H9 (cell line): ENCODE measurements at regions not wholly inside any gene's neighbourhood (a gene's known extent, or its start where the extent isn't known, plus 50 kb on each side); places are given as distances from the start of the nearest gene placed in this dataset.

Source experiments
- DNase-seq: peaks from one replicate; pipeline ENCODE4 v3.0.0-alpha.2; 2017
- H2AFZ ChIP-seq: one replicate; pipeline ENCODE4 v1.6.1; 2013; ENCODE audit warnings: mild to moderate bottlenecking, low read length, control low read depth, moderate library complexity
- H2AK5ac ChIP-seq: 2 replicates; pipeline ENCODE4 v1.6.1; 2013; ENCODE audit warnings: low read length, control low read depth, mixed read lengths; ENCODE audit not compliant: insufficient read length
- H2BK120ac ChIP-seq: one replicate; pipeline ENCODE4 v1.6.1; 2013; ENCODE audit warnings: low read depth, mild to moderate bottlenecking, low read length, control low read depth, inconsistent platforms; ENCODE audit not compliant: poor library complexity, severe bottlenecking
- H2BK12ac ChIP-seq: 2 replicates; pipeline ENCODE4 v1.6.1; 2013; ENCODE audit warnings: low read length, control low read depth, mixed read lengths, low read depth; ENCODE audit not compliant: insufficient read length
- H2BK15ac ChIP-seq: 2 replicates; pipeline ENCODE4 v1.6.1; 2013; ENCODE audit warnings: low read depth, low read length, control low read depth
- H2BK20ac ChIP-seq: one replicate; pipeline ENCODE4 v1.6.1; 2013; ENCODE audit warnings: low read depth, mild to moderate bottlenecking, low read length, control low read depth, inconsistent platforms; ENCODE audit not compliant: poor library complexity, severe bottlenecking
- H2BK5ac ChIP-seq: 2 replicates; pipeline ENCODE4 v1.6.1; 2013; ENCODE audit warnings: low read length, control low read depth, mixed read lengths; ENCODE audit not compliant: insufficient read length
- H3K14ac ChIP-seq: 2 replicates; pipeline ENCODE4 v1.6.1; 2013; ENCODE audit warnings: low read length, control low read depth; ENCODE audit not compliant: insufficient read depth
- H3K18ac ChIP-seq: 2 replicates; pipeline ENCODE4 v1.6.1; 2013; ENCODE audit warnings: low read depth, mild to moderate bottlenecking, mixed read lengths, low read length, control low read depth; ENCODE audit not compliant: insufficient read length
- H3K23ac ChIP-seq: 2 replicates; pipeline ENCODE4 v1.6.1; 2013; ENCODE audit warnings: low read length, control low read depth, mixed read lengths, low read depth; ENCODE audit not compliant: insufficient read length
- H3K23me2 ChIP-seq: 2 replicates; pipeline ENCODE4 v1.6.1; 2013; ENCODE audit warnings: low read depth, mild to moderate bottlenecking, mixed read lengths, low read length, control low read depth; ENCODE audit not compliant: insufficient read length, poor library complexity, severe bottlenecking
- H3K27ac ChIP-seq: 2 replicates; pipeline ENCODE4 v1.5.1; 2013; ENCODE audit warnings: low read length, control low read depth, mixed read lengths, low read depth; ENCODE audit not compliant: insufficient read length
- H3K27me3 ChIP-seq: 2 replicates; pipeline ENCODE4 v1.6.1; 2013; ENCODE audit warnings: low read length, control low read depth, inconsistent platforms; ENCODE audit not compliant: insufficient read depth
- H3K4ac ChIP-seq: 2 replicates; pipeline ENCODE4 v1.6.1; 2013; ENCODE audit warnings: low read depth, mild to moderate bottlenecking, control low read depth, inconsistent platforms, low read length, moderate library complexity
- H3K4me1 ChIP-seq: 2 replicates; pipeline ENCODE4 v1.6.1; 2013; ENCODE audit warnings: low read length, control low read depth, inconsistent platforms; ENCODE audit not compliant: insufficient read depth
- H3K4me2 ChIP-seq: 2 replicates; pipeline ENCODE4 v1.6.1; 2013; ENCODE audit warnings: low read length, control low read depth, mixed read lengths; ENCODE audit not compliant: insufficient read length, insufficient read depth
- H3K56ac ChIP-seq: 2 replicates; pipeline ENCODE4 v1.6.1; 2013; ENCODE audit warnings: low read depth, mild to moderate bottlenecking, mixed read lengths, low read length, control low read depth; ENCODE audit not compliant: insufficient read length
- H3K79me1 ChIP-seq: 2 replicates; pipeline ENCODE4 v1.6.1; 2013; ENCODE audit warnings: low read depth, mild to moderate bottlenecking, moderate library complexity, low read length, control low read depth, inconsistent platforms; ENCODE audit not compliant: insufficient read depth, poor library complexity, severe bottlenecking
- H3K79me2 ChIP-seq: 2 replicates; pipeline ENCODE4 v1.6.1; 2013; ENCODE audit warnings: low read length, control low read depth, inconsistent platforms; ENCODE audit not compliant: insufficient read depth
- H3K9ac ChIP-seq: 2 replicates; pipeline ENCODE4 v1.6.1; 2013; ENCODE audit warnings: low read length, control low read depth, mixed read lengths; ENCODE audit not compliant: insufficient read length; ENCODE audit errors: extremely low read depth
- H3K9me3 ChIP-seq: one replicate; pipeline ENCODE4 v1.6.1; 2013; ENCODE audit warnings: low read depth, low read length, inconsistent platforms; ENCODE audit not compliant: control insufficient read depth
- H3T11ph ChIP-seq: one replicate; pipeline ENCODE4 v1.6.1; 2013; ENCODE audit warnings: mild to moderate bottlenecking, low read length, control low read depth, inconsistent platforms
- H4K20me1 ChIP-seq: one replicate; pipeline ENCODE4 v1.6.1; 2013; ENCODE audit not compliant: control insufficient read depth, insufficient read length, insufficient read depth
- H4K5ac ChIP-seq: 2 replicates; pipeline ENCODE4 v1.6.1; 2013; ENCODE audit warnings: low read depth, mild to moderate bottlenecking, mixed read lengths, low read length, control low read depth; ENCODE audit not compliant: insufficient read length
- H4K8ac ChIP-seq: replicated peaks from 2 replicates; pipeline ENCODE4 v1.6.1; 2013; ENCODE audit warnings: low read length, control low read depth, mixed read lengths, low read depth; ENCODE audit not compliant: insufficient read length
- H4K91ac ChIP-seq: 2 replicates; pipeline ENCODE4 v1.6.1; 2013; ENCODE audit warnings: low read depth, mild to moderate bottlenecking, moderate library complexity, mixed read lengths, low read length, control low read depth; ENCODE audit not compliant: insufficient read length
- H3K27ac Mint-ChIP-seq, 3 experiments: 2 replicates in 2 of 3; 3 replicates in 1 of 3; pipeline ENCODE4 v1.8.0; 2020 to 2021; ENCODE audit warnings: mixed read lengths in 3 of 3, mild to moderate bottlenecking in 1 of 3, moderate library complexity in 1 of 3
- H3K27me3 Mint-ChIP-seq: 2 replicates; pipeline ENCODE4 v1.8.0; 2021; ENCODE audit warnings: low read depth, mild to moderate bottlenecking, moderate library complexity, mixed read lengths
- H3K36me3 Mint-ChIP-seq, 3 experiments: 2 replicates in 2 of 3; 3 replicates in 1 of 3; pipeline ENCODE4 v1.8.0; 2020 to 2021; ENCODE audit warnings: low read depth in 3 of 3, mixed read lengths in 3 of 3; ENCODE audit not compliant: insufficient read depth in 1 of 3
- H3K4me1 Mint-ChIP-seq, 2 experiments: 2 replicates each; pipeline ENCODE4 v1.8.0; 2020; ENCODE audit warnings: mixed read lengths in 2 of 2
- H3K4me3 Mint-ChIP-seq, 2 experiments: 2 replicates in 1 of 2; 3 replicates in 1 of 2; pipeline ENCODE4 v1.8.0; 2020 to 2021; ENCODE audit warnings: mild to moderate bottlenecking in 2 of 2, mixed read lengths in 2 of 2, moderate library complexity in 1 of 2
- H3K9me3 Mint-ChIP-seq, 2 experiments: 2 replicates in 1 of 2; 3 replicates in 1 of 2; pipeline ENCODE4 v1.8.0; 2020; ENCODE audit warnings: mild to moderate bottlenecking in 2 of 2, mixed read lengths in 2 of 2, moderate library complexity in 1 of 2
- WGBS: extraction: QIAGEN DNeasy Blood & Tissue Kit; methylation state at CpG from one replicate; pipeline ENCODE4 v1.1.7; 2013; ENCODE audit warnings: missing lambda C conversion rate, low lambda C conversion rate, mixed read lengths; ENCODE audit not compliant: insufficient read length; ENCODE audit errors: extremely low coverage; 5-methylcytosine and 5-hydroxymethylcytosine counted together
- TF ChIP-seq, protein P1 (sequence below): fragments of 200-600 bp; sonication (generic); conservative IDR thresholded peaks from 3 replicates; pipeline ENCODE4 v1.8.0; 2021; ENCODE audit warnings: antibody characterized with exemption, mild to moderate bottlenecking

DNA sequence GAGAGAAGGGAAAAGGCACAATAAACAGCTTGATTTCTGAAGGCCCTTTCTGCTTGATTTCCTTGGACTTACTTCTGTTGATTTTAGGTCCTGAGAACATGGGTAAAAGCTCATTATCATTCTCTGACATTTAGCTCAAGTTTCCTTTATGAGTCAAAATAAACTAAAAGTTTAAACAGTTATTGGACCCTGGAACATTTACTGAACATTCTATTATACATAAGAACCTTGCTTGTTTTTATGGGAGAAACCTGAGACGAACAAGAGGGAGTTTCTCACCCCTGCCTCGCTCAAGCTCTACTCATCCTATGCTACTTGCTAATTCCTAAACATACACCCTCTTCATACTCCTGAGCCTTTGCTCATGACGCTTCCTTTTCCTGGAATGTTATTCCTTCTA, 538.3 kb upstream of the PKN2 start:
- Histone ChIP-seq H2AFZ (no peak overlapping the region), H3T11ph (no peak overlapping the region), H4K20me1 (no peaks in the 10 kb centered on the region), H3K9ac (no peak overlapping the region), H3K9me3 (no peaks in the 10 kb centered on the region), H3K14ac (no peak overlapping the region), H4K5ac (no peak overlapping the region), H3K18ac (no peak overlapping the region), H4K91ac (no peak overlapping the region), H2BK15ac (no peak overlapping the region), H3K4me1 (no peaks in the 10 kb centered on the region), H3K79me1 (no peaks in the 10 kb centered on the region), H3K56ac (no peak overlapping the region), H3K27ac (no peak overlapping the region), H2BK12ac (no peak overlapping the region), H3K23me2 (no peaks in the 10 kb centered on the region), H3K27me3 (no peaks in the 10 kb centered on the region), H3K4ac (no peak overlapping the region), H2AK5ac (no peak overlapping the region), H3K79me2 (no peaks in the 10 kb centered on the region), H2BK120ac (no peak overlapping the region), H4K8ac (no peak overlapping the region), H3K23ac (no peak overlapping the region), H2BK5ac (no peak overlapping the region), H2BK20ac (no peak overlapping the region), H3K4me2 (no peak overlapping the region)
- Mint-ChIP-seq H3K4me1 (peaks cover 11 to 14% of the 10 kb centered on the region in 2 experiments), H3K4me3 (no peak overlapping the region), H3K27ac (no peak overlapping the region), H3K9me3 (no peaks in the 10 kb centered on the region), H3K27me3 (no peaks in the 10 kb centered on the region), H3K36me3 (no peaks in the 10 kb centered on the region)
- no CpG with 5 or more reads among the region's 3 CpGs for WGBS
- DNase-seq, result no peak
- TF ChIP-seq, protein P1, sequence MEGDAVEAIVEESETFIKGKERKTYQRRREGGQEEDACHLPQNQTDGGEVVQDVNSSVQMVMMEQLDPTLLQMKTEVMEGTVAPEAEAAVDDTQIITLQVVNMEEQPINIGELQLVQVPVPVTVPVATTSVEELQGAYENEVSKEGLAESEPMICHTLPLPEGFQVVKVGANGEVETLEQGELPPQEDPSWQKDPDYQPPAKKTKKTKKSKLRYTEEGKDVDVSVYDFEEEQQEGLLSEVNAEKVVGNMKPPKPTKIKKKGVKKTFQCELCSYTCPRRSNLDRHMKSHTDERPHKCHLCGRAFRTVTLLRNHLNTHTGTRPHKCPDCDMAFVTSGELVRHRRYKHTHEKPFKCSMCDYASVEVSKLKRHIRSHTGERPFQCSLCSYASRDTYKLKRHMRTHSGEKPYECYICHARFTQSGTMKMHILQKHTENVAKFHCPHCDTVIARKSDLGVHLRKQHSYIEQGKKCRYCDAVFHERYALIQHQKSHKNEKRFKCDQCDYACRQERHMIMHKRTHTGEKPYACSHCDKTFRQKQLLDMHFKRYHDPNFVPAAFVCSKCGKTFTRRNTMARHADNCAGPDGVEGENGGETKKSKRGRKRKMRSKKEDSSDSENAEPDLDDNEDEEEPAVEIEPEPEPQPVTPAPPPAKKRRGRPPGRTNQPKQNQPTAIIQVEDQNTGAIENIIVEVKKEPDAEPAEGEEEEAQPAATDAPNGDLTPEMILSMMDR, result no peak
